ENCODE measurements at regions not wholly inside any gene's neighbourhood (a gene's known extent, or its start where the extent isn't known, plus 50 kb on each side); places are given as distances from the start of the nearest gene placed in this dataset.

- Histone ChIP-seq H3K4me1 (ENCODE audit: control insufficient read depth in 3 of 3, insufficient read depth in 2 of 3, low read depth in 1 of 3, low read length in 2 of 3) (no peaks in the 10 kb centered on the region), H3K4me3 (ENCODE audit: low read depth in 1 of 3, low read length in 3 of 3) (no peak overlapping the region), H3K9me3 (ENCODE audit: control insufficient read depth in 2 of 2, insufficient read depth in 1 of 2, low read depth in 1 of 2, low read length in 1 of 2) (no peaks in the 10 kb centered on the region), H3K36me3 (ENCODE audit: control insufficient read depth in 3 of 3, insufficient read depth in 2 of 3, low read depth in 1 of 3, low read length in 3 of 3) (no peaks in the 10 kb centered on the region), H3K27me3 (ENCODE audit: control insufficient read depth in 3 of 3, insufficient read depth in 3 of 3, low read length in 3 of 3) (no peaks in the 10 kb centered on the region), H3K27ac (ENCODE audit: low read depth in 1 of 3, low read length in 2 of 3) (no peak overlapping the region)
- no peak for DNase-seq
- FAIRE-seq = no peak
- 87 to 88% (median 88%) methylated on average over 5 of the region's 5 CpGs for WGBS, 3 donors
Observed at GRCh38 chr1:170853302-170853701, 82.0 kb upstream of the MROH9 start.

GRCh38 chr1:170853867-170854266 lies 81.5 kb upstream of the MROH9 start:
- H3K27ac ChIP-seq (ENCODE audit: low read depth in 1 of 3, low read length in 2 of 3) = no peak overlapping the region
- H3K9me3 ChIP-seq (ENCODE audit: control insufficient read depth in 2 of 2, insufficient read depth in 1 of 2, low read depth in 1 of 2, low read length in 1 of 2) = no peaks in the 10 kb centered on the region
- H3K27me3 ChIP-seq (ENCODE audit: control insufficient read depth in 3 of 3, insufficient read depth in 3 of 3, low read length in 3 of 3) = no peaks in the 10 kb centered on the region
- H3K36me3 ChIP-seq (ENCODE audit: control insufficient read depth in 3 of 3, insufficient read depth in 2 of 3, low read depth in 1 of 3, low read length in 3 of 3) = no peaks in the 10 kb centered on the region
- H3K4me3 ChIP-seq (ENCODE audit: low read depth in 1 of 3, low read length in 3 of 3) = no peak overlapping the region
- no peak for FAIRE-seq
- DNase-seq = no peak
- H3K4me1 ChIP-seq (ENCODE audit: control insufficient read depth in 3 of 3, insufficient read depth in 2 of 3, low read depth in 1 of 3, low read length in 2 of 3) = no peaks in the 10 kb centered on the region

GRCh38 chr1:170854677-170855076 lies 80.7 kb upstream of the MROH9 start:
- H3K27ac ChIP-seq (ENCODE audit: low read depth in 1 of 3, low read length in 2 of 3) = no peak overlapping the region
- no peaks in the 10 kb centered on the region for H3K27me3 ChIP-seq (ENCODE audit: control insufficient read depth in 3 of 3, insufficient read depth in 3 of 3, low read length in 3 of 3)
- FAIRE-seq (no peak), DNase-seq (no peak)
- no peaks in the 10 kb centered on the region for H3K36me3 ChIP-seq (ENCODE audit: control insufficient read depth in 3 of 3, insufficient read depth in 2 of 3, low read depth in 1 of 3, low read length in 3 of 3)
- H3K4me1 ChIP-seq (ENCODE audit: control insufficient read depth in 3 of 3, insufficient read depth in 2 of 3, low read depth in 1 of 3, low read length in 2 of 3) = no peaks in the 10 kb centered on the region
- no peaks in the 10 kb centered on the region for H3K9me3 ChIP-seq (ENCODE audit: control insufficient read depth in 2 of 2, insufficient read depth in 1 of 2, low read depth in 1 of 2, low read length in 1 of 2)
- WGBS, 3 donors = 74 to 75% (median 74%) methylated on average over 5 of the region's 5 CpGs
- no peak overlapping the region for H3K4me3 ChIP-seq (ENCODE audit: low read depth in 1 of 3, low read length in 3 of 3)

GRCh38 chr1:170856455-170856854 lies 78.9 kb upstream of the MROH9 start:
- H3K36me3 ChIP-seq (ENCODE audit: control insufficient read depth in 3 of 3, insufficient read depth in 2 of 3, low read depth in 1 of 3, low read length in 3 of 3) = no peaks in the 10 kb centered on the region
- H3K4me1 ChIP-seq (ENCODE audit: control insufficient read depth in 3 of 3, insufficient read depth in 2 of 3, low read depth in 1 of 3, low read length in 2 of 3) = no peaks in the 10 kb centered on the region
- no peak for DNase-seq
- WGBS, 3 donors = 74 to 92% (median 86%) methylated on average over 4 of the region's 4 CpGs
- H3K27ac ChIP-seq (ENCODE audit: low read depth in 1 of 3, low read length in 2 of 3) = no peak overlapping the region
- no peaks in the 10 kb centered on the region for H3K9me3 ChIP-seq (ENCODE audit: control insufficient read depth in 2 of 2, insufficient read depth in 1 of 2, low read depth in 1 of 2, low read length in 1 of 2)
- no peak overlapping the region for H3K4me3 ChIP-seq (ENCODE audit: low read depth in 1 of 3, low read length in 3 of 3)
- no peaks in the 10 kb centered on the region for H3K27me3 ChIP-seq (ENCODE audit: control insufficient read depth in 3 of 3, insufficient read depth in 3 of 3, low read length in 3 of 3)
- no peak for FAIRE-seq

- Histone ChIP-seq H3K36me3 (ENCODE audit: control insufficient read depth in 3 of 3, insufficient read depth in 2 of 3, low read depth in 1 of 3, low read length in 3 of 3) (no peaks in the 10 kb centered on the region), H3K27ac (ENCODE audit: low read depth in 1 of 3, low read length in 2 of 3) (no peak overlapping the region), H3K4me3 (ENCODE audit: low read depth in 1 of 3, low read length in 3 of 3) (no peak overlapping the region), H3K27me3 (ENCODE audit: control insufficient read depth in 3 of 3, insufficient read depth in 3 of 3, low read length in 3 of 3) (no peaks in the 10 kb centered on the region), H3K4me1 (ENCODE audit: control insufficient read depth in 3 of 3, insufficient read depth in 2 of 3, low read depth in 1 of 3, low read length in 2 of 3) (no peaks in the 10 kb centered on the region), H3K9me3 (ENCODE audit: control insufficient read depth in 2 of 2, insufficient read depth in 1 of 2, low read depth in 1 of 2, low read length in 1 of 2) (no peaks in the 10 kb centered on the region)
- no peak for DNase-seq
- FAIRE-seq = no peak
Observed at GRCh38 chr1:170857955-170858354, 77.4 kb upstream of the MROH9 start.

GRCh38 chr1:170863621-170864020 lies 71.7 kb upstream of the MROH9 start:
- Histone ChIP-seq H3K4me3 (ENCODE audit: low read depth in 1 of 3, low read length in 3 of 3) (no peak overlapping the region), H3K27ac (ENCODE audit: low read depth in 1 of 3, low read length in 2 of 3) (no peak overlapping the region), H3K36me3 (ENCODE audit: control insufficient read depth in 3 of 3, insufficient read depth in 2 of 3, low read depth in 1 of 3, low read length in 3 of 3) (no peaks in the 10 kb centered on the region), H3K9me3 (ENCODE audit: control insufficient read depth in 2 of 2, insufficient read depth in 1 of 2, low read depth in 1 of 2, low read length in 1 of 2) (no peaks in the 10 kb centered on the region), H3K4me1 (ENCODE audit: control insufficient read depth in 3 of 3, insufficient read depth in 2 of 3, low read depth in 1 of 3, low read length in 2 of 3) (no peaks in the 10 kb centered on the region), H3K27me3 (ENCODE audit: control insufficient read depth in 3 of 3, insufficient read depth in 3 of 3, low read length in 3 of 3) (peaks cover 0 to 2% (median 0%) of the 10 kb centered on the region in 3 donors)
- FAIRE-seq = no peak
- WGBS, 3 donors = 66 to 86% (median 67%) methylated on average over 1 of the region's 1 CpG
- no peak for DNase-seq

- WGBS, 3 donors = 72 to 89% (median 80%) methylated on average over 3 of the region's 3 CpGs
- DNase-seq (no peak), FAIRE-seq (no peak)
- H3K27ac ChIP-seq (ENCODE audit: low read depth in 1 of 3, low read length in 2 of 3) = no peak overlapping the region
- no peak overlapping the region for H3K4me3 ChIP-seq (ENCODE audit: low read depth in 1 of 3, low read length in 3 of 3)
- peaks cover 0 to 2% (median 0%) of the 10 kb centered on the region in 3 donors for H3K27me3 ChIP-seq (ENCODE audit: control insufficient read depth in 3 of 3, insufficient read depth in 3 of 3, low read length in 3 of 3)
- H3K9me3 ChIP-seq (ENCODE audit: control insufficient read depth in 2 of 2, insufficient read depth in 1 of 2, low read depth in 1 of 2, low read length in 1 of 2) = no peaks in the 10 kb centered on the region
- no peaks in the 10 kb centered on the region for H3K4me1 ChIP-seq (ENCODE audit: control insufficient read depth in 3 of 3, insufficient read depth in 2 of 3, low read depth in 1 of 3, low read length in 2 of 3)
- no peaks in the 10 kb centered on the region for H3K36me3 ChIP-seq (ENCODE audit: control insufficient read depth in 3 of 3, insufficient read depth in 2 of 3, low read depth in 1 of 3, low read length in 3 of 3)
Observed at GRCh38 chr1:170864238-170864637, 71.1 kb upstream of the MROH9 start.

- DNase-seq (no peak), FAIRE-seq (no peak)
- 32 to 57% (median 38%) methylated on average over 2 of the region's 2 CpGs for WGBS, 3 donors
- Histone ChIP-seq H3K27ac (ENCODE audit: low read depth in 1 of 3, low read length in 2 of 3) (no peak overlapping the region), H3K36me3 (ENCODE audit: control insufficient read depth in 3 of 3, insufficient read depth in 2 of 3, low read depth in 1 of 3, low read length in 3 of 3) (no peaks in the 10 kb centered on the region), H3K27me3 (ENCODE audit: control insufficient read depth in 3 of 3, insufficient read depth in 3 of 3, low read length in 3 of 3) (peaks cover 0 to 2% (median 0%) of the 10 kb centered on the region in 3 donors), H3K9me3 (ENCODE audit: control insufficient read depth in 2 of 2, insufficient read depth in 1 of 2, low read depth in 1 of 2, low read length in 1 of 2) (no peaks in the 10 kb centered on the region), H3K4me3 (ENCODE audit: low read depth in 1 of 3, low read length in 3 of 3) (no peak overlapping the region), H3K4me1 (ENCODE audit: control insufficient read depth in 3 of 3, insufficient read depth in 2 of 3, low read depth in 1 of 3, low read length in 2 of 3) (no peaks in the 10 kb centered on the region)
Observed at GRCh38 chr1:170864876-170865538, 70.3 kb upstream of the MROH9 start.

GRCh38 chr1:170866646-170867045 lies 68.7 kb upstream of the MROH9 start:
- Histone ChIP-seq H3K27ac (ENCODE audit: low read depth in 1 of 3, low read length in 2 of 3) (no peak overlapping the region), H3K4me1 (ENCODE audit: control insufficient read depth in 3 of 3, insufficient read depth in 2 of 3, low read depth in 1 of 3, low read length in 2 of 3) (no peaks in the 10 kb centered on the region), H3K27me3 (ENCODE audit: control insufficient read depth in 3 of 3, insufficient read depth in 3 of 3, low read length in 3 of 3) (peaks cover 0 to 2% (median 0%) of the 10 kb centered on the region in 3 donors), H3K9me3 (ENCODE audit: control insufficient read depth in 2 of 2, insufficient read depth in 1 of 2, low read depth in 1 of 2, low read length in 1 of 2) (no peaks in the 10 kb centered on the region), H3K36me3 (ENCODE audit: control insufficient read depth in 3 of 3, insufficient read depth in 2 of 3, low read depth in 1 of 3, low read length in 3 of 3) (no peaks in the 10 kb centered on the region), H3K4me3 (ENCODE audit: low read depth in 1 of 3, low read length in 3 of 3) (no peak overlapping the region)
- no peak for FAIRE-seq
- 24 to 32% (median 30%) methylated on average over 1 of the region's 1 CpG for WGBS, 3 donors
- DNase-seq = no peak

All from small intestine (tissue), 7 donors.